Muscle layer of colon (tissue), 2 donors: ENCODE measurements at regions not wholly inside any gene's neighbourhood (a gene's known extent, or its start where the extent isn't known, plus 50 kb on each side); places are given as distances from the start of the nearest gene placed in this dataset.

Experiments
- H3K27ac ChIP-seq: one replicate; pipeline ENCODE4 v1.7.0; 2013; ENCODE audit warnings: low read depth, mild to moderate bottlenecking, low read length, moderate library complexity
- H3K27me3 ChIP-seq, 2 donors: one replicate each; pipeline ENCODE4 v1.7.0; 2013; ENCODE audit warnings: low read length in 2 of 2, mild to moderate bottlenecking in 2 of 2; ENCODE audit not compliant: insufficient read depth in 2 of 2, control insufficient read depth in 1 of 2
- H3K36me3 ChIP-seq: one replicate; pipeline ENCODE4 v1.7.0; 2013; ENCODE audit warnings: mild to moderate bottlenecking, low read length; ENCODE audit not compliant: insufficient read depth
- H3K4me1 ChIP-seq: one replicate; pipeline ENCODE4 v1.7.0; 2013; ENCODE audit warnings: mild to moderate bottlenecking, low read length; ENCODE audit not compliant: insufficient read depth
- H3K4me3 ChIP-seq, 2 donors: one replicate each; pipeline ENCODE4 v1.7.0; 2013; ENCODE audit warnings: low read length in 2 of 2, low read depth in 1 of 2, mild to moderate bottlenecking in 1 of 2, moderate library complexity in 1 of 2
- H3K9ac ChIP-seq: one replicate; pipeline ENCODE4 v1.7.0; 2013; ENCODE audit warnings: low read length
- H3K9me3 ChIP-seq: one replicate; pipeline ENCODE4 v1.7.0; 2013; ENCODE audit warnings: mild to moderate bottlenecking, low read length
- donor health status: abdominal sarcoma.
- donor health status: Adenocarcinoma of cecum.

- Histone ChIP-seq H3K36me3 (no peaks in the 10 kb centered on the region), H3K9ac (no peak overlapping the region), H3K4me1 (no peaks in the 10 kb centered on the region), H3K27ac (no peak overlapping the region), H3K4me3 (no peak overlapping the region), H3K27me3 (no peaks in the 10 kb centered on the region), H3K9me3 (no peaks in the 10 kb centered on the region)
Observed at GRCh38 chr5:117261948-117262571, 687.4 kb upstream of the SEMA6A start.

- no peaks in the 10 kb centered on the region for H3K27me3 ChIP-seq
- H3K9ac ChIP-seq: no peak overlapping the region
- H3K4me1 ChIP-seq: no peaks in the 10 kb centered on the region
- H3K4me3 ChIP-seq: no peak overlapping the region
- no peaks in the 10 kb centered on the region for H3K9me3 ChIP-seq
- H3K36me3 ChIP-seq: no peaks in the 10 kb centered on the region
- no peak overlapping the region for H3K27ac ChIP-seq
Observed at GRCh38 chr5:117255211-117256027, 680.8 kb upstream of the SEMA6A start.

- Histone ChIP-seq H3K9ac (no peak overlapping the region), H3K4me1 (no peaks in the 10 kb centered on the region), H3K9me3 (no peaks in the 10 kb centered on the region), H3K27me3 (no peaks in the 10 kb centered on the region), H3K36me3 (no peaks in the 10 kb centered on the region), H3K27ac (no peak overlapping the region), H3K4me3 (no peak overlapping the region)
Observed at GRCh38 chr5:117252566-117252965, 677.9 kb upstream of the SEMA6A start.

- Histone ChIP-seq H3K27me3 (no peaks in the 10 kb centered on the region), H3K9me3 (no peaks in the 10 kb centered on the region), H3K36me3 (no peaks in the 10 kb centered on the region), H3K4me3 (no peak overlapping the region), H3K4me1 (no peaks in the 10 kb centered on the region), H3K9ac (no peak overlapping the region), H3K27ac (no peak overlapping the region)
Observed at GRCh38 chr5:117249086-117249815, 674.6 kb upstream of the SEMA6A start.

GRCh38 chr5:117246424-117246823 is 671.8 kb upstream of the SEMA6A start:
- H3K27me3 ChIP-seq: no peaks in the 10 kb centered on the region
- H3K9me3 ChIP-seq: no peaks in the 10 kb centered on the region
- no peaks in the 10 kb centered on the region for H3K4me1 ChIP-seq
- H3K27ac ChIP-seq: no peak overlapping the region
- H3K36me3 ChIP-seq: no peaks in the 10 kb centered on the region
- no peak overlapping the region for H3K4me3 ChIP-seq
- no peak overlapping the region for H3K9ac ChIP-seq

GRCh38 chr5:117245130-117245529 is 670.5 kb upstream of the SEMA6A start:
- H3K27ac ChIP-seq: no peak overlapping the region
- H3K9ac ChIP-seq: no peak overlapping the region
- H3K4me1 ChIP-seq: no peaks in the 10 kb centered on the region
- H3K27me3 ChIP-seq: no peaks in the 10 kb centered on the region
- no peak overlapping the region for H3K4me3 ChIP-seq
- H3K9me3 ChIP-seq: no peaks in the 10 kb centered on the region
- H3K36me3 ChIP-seq: no peaks in the 10 kb centered on the region

- Histone ChIP-seq H3K27ac (no peak overlapping the region), H3K9ac (no peak overlapping the region), H3K4me3 (no peak overlapping the region), H3K9me3 (no peaks in the 10 kb centered on the region), H3K4me1 (no peaks in the 10 kb centered on the region), H3K27me3 (no peaks in the 10 kb centered on the region), H3K36me3 (no peaks in the 10 kb centered on the region)
Observed at GRCh38 chr5:117242028-117242427, 667.4 kb upstream of the SEMA6A start.

GRCh38 chr5:117236941-117237340 is 662.3 kb upstream of the SEMA6A start:
- Histone ChIP-seq H3K27ac (no peak overlapping the region), H3K9ac (no peak overlapping the region), H3K9me3 (no peaks in the 10 kb centered on the region), H3K4me1 (no peaks in the 10 kb centered on the region), H3K36me3 (no peaks in the 10 kb centered on the region), H3K27me3 (no peaks in the 10 kb centered on the region), H3K4me3 (no peak overlapping the region)

GRCh38 chr5:117235786-117236185 is 661.2 kb upstream of the SEMA6A start:
- Histone ChIP-seq H3K9ac (no peak overlapping the region), H3K27ac (no peak overlapping the region), H3K4me1 (no peaks in the 10 kb centered on the region), H3K4me3 (no peak overlapping the region), H3K9me3 (no peaks in the 10 kb centered on the region), H3K36me3 (no peaks in the 10 kb centered on the region), H3K27me3 (no peaks in the 10 kb centered on the region)

- H3K27ac ChIP-seq: no peak overlapping the region
- H3K36me3 ChIP-seq: no peaks in the 10 kb centered on the region
Observed at GRCh38 chr5:117230375-117230774, 655.8 kb upstream of the SEMA6A start.

GRCh38 chr5:117220730-117221129 is 646.1 kb upstream of the SEMA6A start:
- Histone ChIP-seq H3K36me3 (no peaks in the 10 kb centered on the region), H3K9me3 (no peaks in the 10 kb centered on the region), H3K27me3 (no peaks in the 10 kb centered on the region), H3K4me3 (no peak overlapping the region), H3K27ac (no peak overlapping the region), H3K4me1 (no peaks in the 10 kb centered on the region), H3K9ac (no peak overlapping the region)

More at GRCh38 chr5:117230375-117230774, 655.8 kb upstream of the SEMA6A start:
- no peaks in the 10 kb centered on the region for H3K27me3 ChIP-seq
- no peak overlapping the region for H3K4me3 ChIP-seq
- no peak overlapping the region for H3K9ac ChIP-seq
- no peaks in the 10 kb centered on the region for H3K9me3 ChIP-seq
- H3K4me1 ChIP-seq: no peaks in the 10 kb centered on the region
